22Rv1 (cell line): ENCODE measurements at regions not wholly inside any gene's neighbourhood (a gene's known extent, or its start where the extent isn't known, plus 50 kb on each side); places are given as distances from the start of the nearest gene placed in this dataset.

Experiments used
- H3K27ac ChIP-seq: fragments of 450-650 bp; 2 replicates; pipeline ENCODE4 v1.5.1; 2017
- ZFX ChIP-seq: fragments of 450-650 bp; IDR thresholded peaks from 2 replicates; pipeline ENCODE4 v1.6.1; 2017; ENCODE audit warnings: antibody characterized with exemption, borderline replicate concordance
- TF ChIP-seq, protein P1 (sequence below): fragments of 450-650 bp; IDR thresholded peaks from 2 replicates; pipeline ENCODE4 v1.5.1; 2017; ENCODE audit warnings: mild to moderate bottlenecking

DNA sequence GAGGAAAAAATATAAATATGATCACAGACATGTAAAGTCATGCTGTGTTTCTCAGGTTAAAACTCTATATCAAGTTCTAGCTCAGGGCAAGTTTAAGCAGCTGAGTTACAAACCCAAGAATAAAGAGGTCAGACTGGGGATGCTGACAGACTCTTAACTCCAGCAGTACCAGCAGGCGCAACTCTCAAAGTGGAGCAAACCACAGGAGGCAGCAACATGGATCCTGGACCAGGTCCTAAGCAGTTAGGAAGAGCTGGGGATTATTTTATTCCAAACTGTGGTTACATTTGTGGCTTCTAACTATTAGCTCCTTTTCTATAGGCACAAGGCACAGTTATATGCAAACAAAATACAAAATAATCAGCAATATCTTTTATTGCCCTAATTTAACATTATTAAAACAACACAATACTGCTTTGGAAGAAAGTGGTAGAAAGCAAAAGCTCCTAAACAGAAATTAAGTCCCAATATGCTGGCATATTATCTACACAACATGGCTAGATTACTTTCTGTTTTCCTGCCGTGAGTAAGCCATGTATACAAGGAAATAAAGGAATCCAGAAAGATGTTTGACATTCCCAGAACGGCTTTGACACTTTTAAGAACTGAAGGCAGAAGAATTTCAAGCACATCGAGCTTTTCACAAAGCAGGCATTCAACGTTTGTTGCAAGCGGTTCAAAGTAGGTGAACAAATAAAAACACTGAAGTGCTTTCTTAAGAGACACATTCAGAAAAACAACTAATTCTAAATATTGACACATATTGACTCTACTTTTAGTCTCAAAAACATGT, 378.8 kb upstream of the ZNF608 start:
- no peak for TF ChIP-seq ZFX
- TF ChIP-seq, protein P1, sequence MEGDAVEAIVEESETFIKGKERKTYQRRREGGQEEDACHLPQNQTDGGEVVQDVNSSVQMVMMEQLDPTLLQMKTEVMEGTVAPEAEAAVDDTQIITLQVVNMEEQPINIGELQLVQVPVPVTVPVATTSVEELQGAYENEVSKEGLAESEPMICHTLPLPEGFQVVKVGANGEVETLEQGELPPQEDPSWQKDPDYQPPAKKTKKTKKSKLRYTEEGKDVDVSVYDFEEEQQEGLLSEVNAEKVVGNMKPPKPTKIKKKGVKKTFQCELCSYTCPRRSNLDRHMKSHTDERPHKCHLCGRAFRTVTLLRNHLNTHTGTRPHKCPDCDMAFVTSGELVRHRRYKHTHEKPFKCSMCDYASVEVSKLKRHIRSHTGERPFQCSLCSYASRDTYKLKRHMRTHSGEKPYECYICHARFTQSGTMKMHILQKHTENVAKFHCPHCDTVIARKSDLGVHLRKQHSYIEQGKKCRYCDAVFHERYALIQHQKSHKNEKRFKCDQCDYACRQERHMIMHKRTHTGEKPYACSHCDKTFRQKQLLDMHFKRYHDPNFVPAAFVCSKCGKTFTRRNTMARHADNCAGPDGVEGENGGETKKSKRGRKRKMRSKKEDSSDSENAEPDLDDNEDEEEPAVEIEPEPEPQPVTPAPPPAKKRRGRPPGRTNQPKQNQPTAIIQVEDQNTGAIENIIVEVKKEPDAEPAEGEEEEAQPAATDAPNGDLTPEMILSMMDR: no peak
- no peak overlapping the region for H3K27ac ChIP-seq

DNA sequence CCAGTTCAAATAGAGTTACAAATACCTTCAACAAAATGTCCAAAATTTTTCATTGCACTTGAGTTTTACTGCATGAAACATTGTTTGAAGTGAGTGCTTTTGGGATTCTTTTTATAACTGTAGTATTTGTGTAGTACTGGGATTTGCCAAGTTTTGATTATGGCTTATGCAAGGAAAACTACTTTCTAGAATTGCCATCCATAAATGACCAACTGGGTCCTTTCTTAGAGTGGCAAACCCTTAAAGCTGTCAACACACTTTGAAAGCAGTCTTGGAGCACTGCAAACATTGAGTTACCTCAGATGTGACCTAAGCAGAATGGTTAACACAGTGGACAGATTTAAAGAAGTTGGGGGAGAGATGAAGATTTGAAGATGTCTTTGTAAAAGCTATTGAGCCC, 379.6 kb upstream of the ZNF608 start:
- no peak overlapping the region for H3K27ac ChIP-seq
- TF ChIP-seq ZFX: no peak
- TF ChIP-seq, protein P1: no peak

DNA sequence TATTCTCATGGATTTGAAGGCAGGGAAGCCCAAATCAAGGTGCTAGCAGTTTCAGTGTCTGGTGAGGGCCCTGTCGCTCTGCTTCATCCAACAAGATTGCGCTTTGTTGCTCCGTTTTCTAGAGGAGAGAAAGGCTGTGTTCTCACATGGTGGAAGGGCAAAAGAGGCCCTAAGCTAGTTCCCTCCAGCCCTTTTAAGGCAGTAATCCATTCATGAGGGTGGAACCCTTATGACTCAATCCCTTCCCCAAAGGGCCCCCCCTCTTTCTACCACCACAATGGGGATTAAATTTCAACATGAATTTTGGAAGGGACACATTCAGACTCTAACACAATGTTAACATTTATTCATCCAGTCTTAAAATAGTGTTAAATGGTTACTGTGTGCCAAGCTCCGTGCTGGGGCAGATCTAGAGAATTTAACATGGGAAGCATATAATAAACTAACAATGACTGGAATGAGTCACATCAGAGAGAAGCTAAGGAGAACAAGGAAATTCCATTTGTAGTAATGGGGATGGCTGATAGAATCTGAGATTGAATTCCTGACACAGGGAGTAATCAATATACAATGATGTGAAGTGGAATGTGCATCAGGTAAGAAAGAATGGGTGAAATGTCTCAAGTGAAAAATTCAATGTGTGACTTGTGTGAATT, 382.8 kb upstream of the ZNF608 start:
- no peak overlapping the region for H3K27ac ChIP-seq
- TF ChIP-seq ZFX: no peak
- TF ChIP-seq, protein P1: no peak

DNA sequence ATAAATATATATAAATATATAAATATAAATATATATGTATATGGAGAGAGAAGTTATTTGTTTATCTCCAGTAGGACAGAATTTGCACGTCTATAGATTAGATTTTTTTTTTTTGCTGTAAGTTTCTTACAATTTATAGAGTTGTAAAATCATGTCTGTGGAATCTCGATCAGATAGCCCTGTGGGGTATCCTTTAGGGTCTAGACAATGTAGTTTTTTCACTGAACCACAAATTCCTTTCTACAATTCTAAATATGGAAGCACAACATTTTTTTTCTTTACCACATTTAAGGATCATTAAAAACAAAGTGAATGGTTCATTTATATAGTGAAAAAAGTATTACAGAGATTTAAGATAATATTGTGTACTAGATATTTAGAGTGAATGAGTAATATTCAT, 384.2 kb upstream of the ZNF608 start:
- no peak overlapping the region for H3K27ac ChIP-seq
- no peak for TF ChIP-seq ZFX
- TF ChIP-seq, protein P1: no peak

DNA sequence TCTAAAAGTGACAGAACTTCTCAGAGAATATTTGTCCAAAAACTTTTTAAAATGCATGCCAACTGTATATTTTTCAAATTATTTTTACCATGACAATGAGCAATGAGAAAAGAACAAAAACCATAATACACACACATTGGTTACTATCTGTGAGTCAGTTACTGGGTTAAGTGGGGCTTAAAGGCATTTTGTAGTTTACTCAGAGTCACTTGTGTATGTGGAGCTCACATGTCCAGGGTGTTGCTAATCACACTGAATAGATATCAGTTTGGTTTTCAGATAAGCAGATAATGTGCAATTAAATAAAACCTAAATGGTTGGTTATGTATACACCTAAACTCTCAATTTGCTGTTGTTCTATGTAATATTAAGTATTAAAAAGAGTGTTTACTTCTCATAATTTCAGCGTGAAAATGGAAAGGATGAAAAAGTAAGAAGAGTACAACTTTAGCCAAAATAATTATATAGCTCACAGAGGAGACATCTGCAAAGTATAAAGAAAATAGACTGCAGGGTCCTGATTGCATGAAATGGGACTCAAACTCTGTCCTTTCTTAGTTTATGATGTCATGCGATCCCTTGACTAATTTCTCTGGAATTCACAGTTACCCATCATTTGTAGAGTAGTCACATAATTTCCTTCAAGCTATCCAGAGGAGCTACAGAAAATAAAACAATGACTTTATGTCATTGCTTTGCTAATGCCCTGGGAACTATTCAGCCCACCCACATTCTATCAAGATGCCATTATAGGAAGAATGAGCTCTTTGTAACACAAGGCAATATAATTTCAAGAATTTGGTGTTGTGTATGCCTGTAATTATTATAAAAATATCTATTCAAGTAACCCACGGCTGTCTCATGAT, 388.0 kb upstream of the ZNF608 start:
- no peak overlapping the region for H3K27ac ChIP-seq
- TF ChIP-seq ZFX: no peak
- TF ChIP-seq, protein P1: no peak

DNA sequence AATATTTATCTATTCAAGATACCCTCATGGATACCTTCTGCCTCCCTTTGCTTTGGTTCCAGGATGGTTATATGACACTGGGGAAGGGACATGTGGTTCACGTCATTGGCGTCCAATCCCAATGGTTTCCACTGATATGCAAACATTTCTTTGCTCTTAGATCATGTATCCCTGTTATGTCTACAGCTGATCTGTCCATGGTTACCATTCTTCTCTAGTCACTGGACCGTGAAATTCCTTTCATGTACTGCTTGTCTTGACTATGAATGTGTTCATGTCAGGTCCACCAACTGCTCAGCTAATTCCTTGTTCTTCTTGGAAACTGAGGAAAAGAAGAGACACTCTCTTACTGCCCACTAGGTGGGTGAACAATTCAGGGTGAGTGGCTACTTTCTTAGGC, 391.1 kb upstream of the ZNF608 start:
- no peak overlapping the region for H3K27ac ChIP-seq
- TF ChIP-seq, protein P1: no peak
- no peak for TF ChIP-seq ZFX
